Skeletal muscle tissue (tissue), 3 donors: ENCODE measurements at regions not wholly inside any gene's neighbourhood (a gene's known extent, or its start where the extent isn't known, plus 50 kb on each side); places are given as distances from the start of the nearest gene placed in this dataset.
"Not testable (repeated sequence)": the region's sequence is repeated elsewhere in the genome, so short reads cannot be mapped to it uniquely, and the experiment has no call there.

Source experiments
- H3K27ac ChIP-seq: one replicate; pipeline ENCODE4 v1.7.0; 2013; ENCODE audit warnings: mild to moderate bottlenecking, low read depth, low read length, inconsistent platforms
- H3K27me3 ChIP-seq, 3 donors: one replicate each; pipeline ENCODE4 v1.7.0; 2013; ENCODE audit warnings: low read length in 3 of 3; ENCODE audit not compliant: control insufficient read depth in 3 of 3, insufficient read depth in 3 of 3
- H3K36me3 ChIP-seq, 3 donors: one replicate each; pipeline ENCODE4 v1.7.0; 2013; ENCODE audit warnings: low read length in 3 of 3; ENCODE audit not compliant: control insufficient read depth in 3 of 3, insufficient read depth in 3 of 3
- H3K4me1 ChIP-seq, 3 donors: one replicate each; pipeline ENCODE4 v1.7.0; 2013; ENCODE audit warnings: low read length in 3 of 3, mild to moderate bottlenecking in 3 of 3; ENCODE audit not compliant: control insufficient read depth in 3 of 3, insufficient read depth in 3 of 3
- H3K4me3 ChIP-seq, 3 donors: one replicate each; pipeline ENCODE4 v1.7.0; 2013; ENCODE audit warnings: low read length in 3 of 3
- H3K9ac ChIP-seq, 3 donors: one replicate each; pipeline ENCODE4 v1.7.0; 2013; ENCODE audit warnings: low read length in 3 of 3, mild to moderate bottlenecking in 3 of 3, moderate library complexity in 2 of 3, low read depth in 1 of 3
- H3K9me3 ChIP-seq, 3 donors: one replicate each; pipeline ENCODE4 v1.7.0; 2013; ENCODE audit warnings: low read length in 3 of 3; ENCODE audit not compliant: control insufficient read depth in 3 of 3
- donor health status: Osteomylitis.

DNA sequence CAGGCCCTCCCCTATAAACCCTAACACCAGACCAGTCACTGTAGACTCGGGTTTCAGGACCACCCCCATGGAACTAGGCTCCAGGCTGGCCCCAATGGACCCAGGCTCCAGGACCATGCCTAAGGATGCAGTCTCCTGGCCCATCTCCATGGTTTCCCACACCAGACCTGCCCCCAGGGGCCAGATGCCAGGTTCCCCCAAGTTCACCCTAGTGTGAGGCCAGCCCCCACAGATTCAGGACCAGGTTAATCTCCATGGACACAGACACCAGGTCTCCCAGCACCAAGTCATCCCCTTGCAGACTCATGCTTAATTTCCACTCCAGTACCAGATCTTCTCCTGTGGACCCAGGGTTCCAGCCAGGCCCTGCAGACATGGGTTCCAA, 103.8 kb upstream of the LANCL2 start:
- Histone ChIP-seq H3K27me3 (peaks cover 0 to 5% (median 0%) of the 10 kb centered on the region in 3 donors), H3K36me3 (no peaks in the 10 kb centered on the region), H3K27ac (no peak overlapping the region), H3K9ac (no peak overlapping the region), H3K9me3 (no peaks in the 10 kb centered on the region), H3K4me1 (no peaks in the 10 kb centered on the region), H3K4me3 (no peak overlapping the region)

DNA sequence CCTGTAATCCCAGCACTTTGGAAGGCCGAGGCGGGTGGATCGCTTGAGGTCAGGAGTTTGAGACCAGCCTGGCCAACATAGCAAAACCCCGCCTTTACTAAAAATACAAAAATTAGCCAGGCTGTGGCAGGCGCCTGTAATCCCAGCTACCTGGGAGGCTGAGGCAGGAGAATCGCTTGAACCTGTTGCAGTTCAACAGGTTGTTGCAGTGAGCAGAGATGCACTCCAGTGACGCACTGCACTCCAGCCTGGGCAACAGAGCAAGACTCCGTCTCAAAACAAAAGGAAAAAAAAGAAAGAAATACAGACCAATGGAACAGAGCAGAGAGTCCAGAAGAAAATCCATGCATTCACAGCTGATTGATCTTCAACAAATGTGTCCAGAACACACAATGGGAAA, 99.8 kb upstream of the LANCL2 start:
- not testable (repeated sequence) for H3K4me3 ChIP-seq, H3K27me3 ChIP-seq, H3K27ac ChIP-seq, H3K4me1 ChIP-seq, H3K9ac ChIP-seq, H3K9me3 ChIP-seq, H3K36me3 ChIP-seq

DNA sequence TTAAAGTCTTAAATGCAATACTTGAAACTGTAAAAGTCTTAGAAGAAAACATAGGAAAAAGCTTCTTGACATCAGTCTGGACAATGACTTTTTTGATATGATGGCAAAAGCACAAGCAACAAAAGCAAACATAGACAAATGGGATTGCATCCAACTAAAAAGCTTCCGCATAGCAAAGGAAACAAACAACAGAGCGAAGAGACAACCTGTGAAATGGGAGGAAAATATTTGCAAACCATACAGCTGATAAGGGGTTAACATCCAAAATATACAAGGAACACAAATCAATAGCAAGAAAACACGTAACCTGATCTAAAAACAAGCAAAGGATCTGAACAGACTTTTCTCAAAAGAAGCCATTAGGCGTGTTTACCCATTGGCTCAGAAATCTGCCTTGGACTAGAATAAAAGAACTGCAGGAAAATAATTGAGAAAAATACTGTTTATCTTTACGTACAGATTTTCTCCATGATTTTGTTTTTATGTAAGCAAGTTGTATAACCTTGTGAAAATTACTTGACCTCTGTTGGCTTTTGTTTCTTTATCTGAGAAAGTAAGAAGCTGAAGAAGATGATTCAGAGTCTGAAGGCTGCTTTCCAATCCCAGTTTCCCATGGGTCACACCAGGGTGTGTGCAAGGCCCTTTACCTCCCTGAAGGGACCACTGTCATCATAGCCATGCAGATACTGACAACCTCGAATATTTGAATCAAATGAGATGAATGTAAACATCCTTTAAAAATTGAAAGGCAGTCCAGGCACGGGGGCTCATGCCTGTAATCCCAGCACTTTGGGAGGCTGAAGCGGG, 99.1 kb upstream of the LANCL2 start:
- Histone ChIP-seq H3K27me3 (no peaks in the 10 kb centered on the region), H3K36me3 (no peaks in the 10 kb centered on the region), H3K27ac (no peak overlapping the region), H3K9ac (no peak overlapping the region), H3K4me1 (no peaks in the 10 kb centered on the region), H3K4me3 (no peak overlapping the region), H3K9me3 (no peaks in the 10 kb centered on the region)

GRCh38 chr7:55271069-55271626, 94.0 kb upstream of the LANCL2 start:
- H3K27me3 ChIP-seq, result peaks cover 0 to 8% (median 0%) of the 10 kb centered on the region in 3 donors
- H3K36me3 ChIP-seq, result no peaks in the 10 kb centered on the region
- no peaks in the 10 kb centered on the region for H3K4me1 ChIP-seq
- H3K9ac ChIP-seq, result no peak overlapping the region
- H3K9me3 ChIP-seq, result no peaks in the 10 kb centered on the region
- H3K4me3 ChIP-seq, result no peak overlapping the region
- H3K27ac ChIP-seq, result no peak overlapping the region

DNA sequence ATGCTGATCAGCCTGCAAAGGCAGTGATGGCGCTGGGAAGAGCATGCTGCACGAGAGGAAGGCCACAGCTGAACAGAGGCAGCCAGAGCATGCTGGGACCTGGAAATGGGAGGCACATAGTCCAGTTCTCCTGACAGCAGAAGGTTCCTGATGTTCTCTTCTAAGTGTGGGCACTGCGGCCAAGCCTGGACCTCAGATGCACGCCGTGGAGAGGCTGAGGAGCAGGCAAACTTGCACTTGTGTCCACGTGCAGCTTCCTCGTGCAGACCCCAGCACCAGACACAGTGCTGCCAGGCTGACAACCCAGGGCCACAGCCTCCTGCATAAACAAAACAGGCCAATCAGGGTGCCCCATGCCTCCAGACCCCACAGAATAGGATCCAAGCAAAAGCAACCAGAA, 93.5 kb upstream of the LANCL2 start:
- no peak overlapping the region for H3K9ac ChIP-seq
- H3K4me3 ChIP-seq, result no peak overlapping the region
- no peak overlapping the region for H3K27ac ChIP-seq
- H3K36me3 ChIP-seq, result no peaks in the 10 kb centered on the region
- H3K4me1 ChIP-seq, result no peaks in the 10 kb centered on the region
- H3K27me3 ChIP-seq, result peaks cover 0 to 8% (median 0%) of the 10 kb centered on the region in 3 donors
- H3K9me3 ChIP-seq, result no peaks in the 10 kb centered on the region

DNA sequence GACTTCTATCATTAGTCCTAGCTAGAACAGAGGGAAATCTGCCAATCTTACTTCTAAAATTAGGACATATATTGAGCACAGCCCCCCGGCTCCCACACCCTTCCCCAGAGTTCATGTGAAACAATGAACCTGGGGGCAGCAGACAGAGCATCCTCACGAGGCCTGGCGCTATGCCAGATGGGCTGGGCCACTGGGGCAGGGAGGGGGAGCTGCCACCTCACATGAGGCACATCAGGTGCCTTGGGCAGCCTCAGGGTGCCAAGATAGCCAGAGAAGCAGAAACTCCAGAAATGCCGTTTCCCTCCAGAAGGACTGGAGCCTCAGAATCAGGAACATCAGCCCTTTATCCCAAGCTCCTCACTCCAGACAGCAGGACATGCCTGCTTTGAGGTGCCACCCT, 92.8 kb upstream of the LANCL2 start:
- Histone ChIP-seq H3K4me3 (no peak overlapping the region), H3K9me3 (no peaks in the 10 kb centered on the region), H3K9ac (no peak overlapping the region), H3K27me3 (peaks cover 0 to 8% (median 0%) of the 10 kb centered on the region in 3 donors), H3K27ac (no peak overlapping the region), H3K4me1 (no peaks in the 10 kb centered on the region), H3K36me3 (no peaks in the 10 kb centered on the region)

- Histone ChIP-seq H3K36me3 (no peaks in the 10 kb centered on the region), H3K9me3 (no peaks in the 10 kb centered on the region), H3K9ac (no peak overlapping the region), H3K27me3 (peaks cover 0 to 8% (median 0%) of the 10 kb centered on the region in 3 donors), H3K27ac (no peak overlapping the region), H3K4me3 (no peak overlapping the region), H3K4me1 (no peaks in the 10 kb centered on the region)
Measured at GRCh38 chr7:55273186-55273980, 91.8 kb upstream of the LANCL2 start.

DNA sequence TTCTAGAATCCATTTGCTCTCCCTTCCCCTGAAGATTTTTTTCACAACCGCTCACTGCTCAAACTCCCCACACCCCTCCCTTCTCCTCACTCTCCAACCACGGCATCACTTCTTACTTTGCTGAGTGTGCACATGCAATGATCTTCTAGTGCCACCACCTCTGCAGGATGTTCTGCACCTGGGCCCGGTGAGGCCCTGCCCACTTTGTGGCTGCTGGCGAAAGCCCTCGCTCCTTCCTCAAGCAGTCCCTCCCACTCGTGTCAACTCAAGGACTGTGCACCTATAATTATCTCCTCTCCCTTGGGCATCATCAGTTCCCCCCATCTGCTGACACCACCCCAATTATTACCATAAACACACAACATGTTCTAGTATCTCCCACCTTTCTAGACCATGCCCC, 91.0 kb upstream of the LANCL2 start:
- Histone ChIP-seq H3K9me3 (no peaks in the 10 kb centered on the region), H3K27ac (no peak overlapping the region), H3K4me1 (no peaks in the 10 kb centered on the region), H3K4me3 (no peak overlapping the region), H3K9ac (no peak overlapping the region), H3K36me3 (no peaks in the 10 kb centered on the region), H3K27me3 (peaks cover 0 to 8% (median 0%) of the 10 kb centered on the region in 3 donors)

GRCh38 chr7:55275291-55276200, 89.6 kb upstream of the LANCL2 start:
- H3K36me3 ChIP-seq, result no peaks in the 10 kb centered on the region
- H3K9ac ChIP-seq, result no peak overlapping the region
- H3K27ac ChIP-seq, result no peak overlapping the region
- H3K4me3 ChIP-seq, result no peak overlapping the region
- no peaks in the 10 kb centered on the region for H3K9me3 ChIP-seq
- peaks cover 0 to 8% (median 0%) of the 10 kb centered on the region in 3 donors for H3K27me3 ChIP-seq
- no peaks in the 10 kb centered on the region for H3K4me1 ChIP-seq
